Psoas muscle (tissue), 7 donors: ENCODE measurements at regions not wholly inside any gene's neighbourhood (a gene's known extent, or its start where the extent isn't known, plus 50 kb on each side); places are given as distances from the start of the nearest gene placed in this dataset.

ENCODE experiments used
- ATAC-seq, 4 donors: fragments of 200-7000 bp; cut with Tn5 transposase; one replicate each; pipeline ENCODE4 v1.9.1; 2020; ENCODE audit warnings: moderate library complexity in 3 of 4, mild to moderate bottlenecking in 2 of 4
- DNase-seq, 2 donors: peaks; one replicate each; pipeline ENCODE4 v3.0.0-alpha.2; 2020
- H3K27ac ChIP-seq: fragments of 200-600 bp; one replicate; pipeline ENCODE4 v1.8.0; 2022
- H3K27me3 ChIP-seq, 3 donors: fragments of 200-600 bp in 1 of 3; one replicate each; pipeline versions ENCODE4 v1.6.1 to v1.8.0; 2013 to 2022; ENCODE audit warnings: low read length in 2 of 3, mild to moderate bottlenecking in 2 of 3, moderate library complexity in 1 of 3; ENCODE audit not compliant: insufficient read depth in 3 of 3
- H3K36me3 ChIP-seq, 2 donors: fragments of 200-600 bp in 1 of 2; one replicate each; pipeline versions ENCODE4 v1.6.1 to v1.8.0; 2013 to 2022; ENCODE audit warnings: low read depth in 1 of 2, mild to moderate bottlenecking in 1 of 2, moderate library complexity in 1 of 2; ENCODE audit not compliant: insufficient read depth in 1 of 2
- H3K4me1 ChIP-seq: fragments of 200-600 bp; one replicate; pipeline ENCODE4 v1.8.0; 2022
- H3K4me3 ChIP-seq: fragments of 200-600 bp; one replicate; pipeline ENCODE4 v1.8.0; 2022; ENCODE audit warnings: mild to moderate bottlenecking
- H3K9me3 ChIP-seq: fragments of 200-600 bp; one replicate; pipeline ENCODE4 v1.8.0; 2022
- WGBS, 3 donors: extraction: QIAGEN DNeasy Blood & Tissue Kit; methylation state at CpG; one replicate each; pipeline versions ENCODE4 v1.1.6 to v1.1.7; 2013; 5-methylcytosine and 5-hydroxymethylcytosine counted together
- intact Hi-C, 2 donors: fragments of 100-400 bp; cut with DNase I; formaldehyde crosslinking; loops; one replicate each; pipeline versions ENCODE4 v1.11.0 to v1.14.2; 2022
- TF ChIP-seq, protein P1 (sequence below): fragments of 200-600 bp; IDR thresholded peaks from one replicate; pipeline ENCODE4 v1.8.0; 2022; ENCODE audit warnings: antibody characterized with exemption
- donor health status: healthy with polysubstance abuse.
- donor health status: DM: no; HTN: no; CAD: no; lungs with moderate emphysema.
- donor health status: Bipolar disorder and iron deficiency.
- donor health status: healthy.
- donor health status: DM: yes; HTN: yes; CAD: no.
- donor health status: DM: no; HTN: no; CAD: no.
- donor health status: DM: yes; HTN: yes; CAD: no.

DNA sequence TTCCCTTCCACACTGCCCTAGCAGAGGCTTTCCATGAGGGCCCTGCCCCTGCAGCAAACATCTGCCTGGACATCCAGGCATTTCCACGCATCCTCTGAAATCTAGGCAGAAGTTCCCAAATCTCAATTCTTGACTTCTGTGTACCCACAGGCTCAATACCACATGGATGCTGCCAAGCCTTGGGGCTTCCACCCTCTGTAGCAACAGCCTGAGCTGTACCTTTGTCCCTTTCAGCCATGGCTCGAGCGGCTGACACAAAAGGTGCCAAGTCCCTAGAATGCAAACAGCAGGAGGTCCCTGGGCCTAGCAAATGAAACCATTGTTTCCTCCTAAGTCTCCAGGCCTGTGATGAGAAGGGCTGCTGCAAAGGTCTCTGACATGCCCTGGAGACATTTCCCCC lies 744.5 kb upstream of the LINC00305 start:
- no peak for DNase-seq
- Histone ChIP-seq H3K4me1 (no peaks in the 10 kb centered on the region), H3K36me3 (no peaks in the 10 kb centered on the region), H3K9me3 (no peaks in the 10 kb centered on the region), H3K27me3 (no peaks in the 10 kb centered on the region), H3K27ac (no peak overlapping the region), H3K4me3 (no peak overlapping the region)
- TF ChIP-seq, protein P1, sequence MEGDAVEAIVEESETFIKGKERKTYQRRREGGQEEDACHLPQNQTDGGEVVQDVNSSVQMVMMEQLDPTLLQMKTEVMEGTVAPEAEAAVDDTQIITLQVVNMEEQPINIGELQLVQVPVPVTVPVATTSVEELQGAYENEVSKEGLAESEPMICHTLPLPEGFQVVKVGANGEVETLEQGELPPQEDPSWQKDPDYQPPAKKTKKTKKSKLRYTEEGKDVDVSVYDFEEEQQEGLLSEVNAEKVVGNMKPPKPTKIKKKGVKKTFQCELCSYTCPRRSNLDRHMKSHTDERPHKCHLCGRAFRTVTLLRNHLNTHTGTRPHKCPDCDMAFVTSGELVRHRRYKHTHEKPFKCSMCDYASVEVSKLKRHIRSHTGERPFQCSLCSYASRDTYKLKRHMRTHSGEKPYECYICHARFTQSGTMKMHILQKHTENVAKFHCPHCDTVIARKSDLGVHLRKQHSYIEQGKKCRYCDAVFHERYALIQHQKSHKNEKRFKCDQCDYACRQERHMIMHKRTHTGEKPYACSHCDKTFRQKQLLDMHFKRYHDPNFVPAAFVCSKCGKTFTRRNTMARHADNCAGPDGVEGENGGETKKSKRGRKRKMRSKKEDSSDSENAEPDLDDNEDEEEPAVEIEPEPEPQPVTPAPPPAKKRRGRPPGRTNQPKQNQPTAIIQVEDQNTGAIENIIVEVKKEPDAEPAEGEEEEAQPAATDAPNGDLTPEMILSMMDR: no peak
- intact Hi-C loops: no loop called here
- no peak for ATAC-seq
- WGBS, 3 donors: 89 to 95% (median 92%) methylated on average over 3 of the region's 3 CpGs

- TF ChIP-seq, protein P1: no peak
- intact Hi-C loops: no loop called here
- Histone ChIP-seq H3K4me3 (no peak overlapping the region), H3K27ac (no peak overlapping the region), H3K27me3 (no peaks in the 10 kb centered on the region), H3K36me3 (no peaks in the 10 kb centered on the region), H3K9me3 (no peaks in the 10 kb centered on the region), H3K4me1 (no peaks in the 10 kb centered on the region)
- ATAC-seq (no peak), DNase-seq (no peak)
- 84 to 88% (median 84%) methylated on average over 4 of the region's 4 CpGs for WGBS, 3 donors
Observed at GRCh38 chr18:64888956-64889355, 740.1 kb upstream of the LINC00305 start.

DNA sequence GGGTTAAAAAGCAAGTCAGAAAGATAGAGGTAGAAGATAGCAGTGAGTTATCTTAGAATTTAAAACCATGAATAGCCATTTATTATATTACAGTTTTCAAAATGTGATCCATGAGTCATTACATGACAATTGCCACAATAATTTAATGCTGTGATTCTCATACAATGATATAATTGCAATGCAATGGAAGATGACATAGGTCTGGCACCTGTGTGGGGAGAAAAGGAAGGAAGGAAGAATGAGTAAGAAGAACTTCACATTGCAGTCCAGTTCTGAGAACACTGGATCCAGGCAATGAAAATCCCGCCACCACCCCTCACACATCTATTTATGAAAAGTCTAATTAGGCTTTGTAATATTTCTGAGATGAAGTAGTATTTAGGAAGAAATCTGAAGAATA lies 738.1 kb upstream of the LINC00305 start:
- WGBS, 3 donors: 81 to 88% (median 81%) methylated on average over 1 of the region's 1 CpG

DNA sequence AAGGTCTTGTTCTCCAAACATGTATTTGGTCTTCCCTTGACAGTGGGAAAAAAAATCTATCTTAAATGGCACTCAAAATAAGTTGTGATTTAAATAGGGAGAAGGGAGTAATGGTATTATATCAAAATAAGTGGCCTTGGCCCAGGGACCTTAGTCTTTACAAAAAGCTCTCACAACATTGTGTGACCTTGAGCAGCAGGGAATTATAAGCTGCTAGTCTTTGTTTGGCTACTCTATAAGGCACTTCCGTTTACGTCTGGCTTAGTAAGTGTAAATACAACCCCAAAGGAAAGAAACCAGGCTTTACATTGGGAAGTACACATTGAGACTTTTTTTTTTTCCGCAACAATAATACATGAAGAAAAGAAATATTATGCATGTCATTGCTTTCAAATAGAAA lies 734.0 kb upstream of the LINC00305 start:
- Histone ChIP-seq H3K36me3 (no peaks in the 10 kb centered on the region), H3K27me3 (no peaks in the 10 kb centered on the region), H3K9me3 (no peaks in the 10 kb centered on the region), H3K4me1 (no peaks in the 10 kb centered on the region), H3K27ac (no peak overlapping the region), H3K4me3 (no peak overlapping the region)
- intact Hi-C loops: no loop called here
- DNase-seq (no peak), ATAC-seq (no peak)
- TF ChIP-seq, protein P1: no peak
- WGBS, 3 donors: 53 to 64% (median 62%) methylated on average over 3 of the region's 3 CpGs

More for the DNA sequence above, 738.1 kb upstream of the LINC00305 start:
- H3K27ac ChIP-seq: no peak overlapping the region
- DNase-seq (no peak), ATAC-seq (no peak)
- no peaks in the 10 kb centered on the region for H3K9me3 ChIP-seq
- no peaks in the 10 kb centered on the region for H3K27me3 ChIP-seq
- no peak overlapping the region for H3K4me3 ChIP-seq
- H3K36me3 ChIP-seq: no peaks in the 10 kb centered on the region
- TF ChIP-seq, protein P1: no peak
- H3K4me1 ChIP-seq: no peaks in the 10 kb centered on the region
- intact Hi-C loops: no loop called here

DNA sequence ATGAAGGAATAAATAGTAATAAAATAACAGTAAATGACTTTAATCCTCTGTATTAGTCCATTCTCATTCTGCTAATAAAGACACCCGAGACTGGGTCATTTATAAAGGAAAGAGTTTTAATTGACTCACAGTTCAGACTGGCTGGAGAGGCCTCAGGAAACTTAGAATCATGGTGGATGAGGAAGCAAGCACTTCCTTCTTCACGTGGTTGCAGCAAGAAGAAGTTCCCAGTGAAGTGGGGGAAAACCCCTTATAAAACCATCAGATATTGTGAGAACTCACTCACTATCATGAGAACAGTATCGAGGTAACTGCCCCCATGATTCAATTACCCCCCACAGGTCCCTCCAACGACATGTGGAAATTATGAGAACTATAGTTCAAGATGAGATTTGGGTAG lies 727.9 kb upstream of the LINC00305 start:
- no peaks in the 10 kb centered on the region for H3K9me3 ChIP-seq
- DNase-seq (no peak), ATAC-seq (no peak)
- TF ChIP-seq, protein P1: no peak
- no peaks in the 10 kb centered on the region for H3K36me3 ChIP-seq
- no peaks in the 10 kb centered on the region for H3K4me1 ChIP-seq
- intact Hi-C loops: no loop called here
- H3K27ac ChIP-seq: no peak overlapping the region
- H3K4me3 ChIP-seq: no peak overlapping the region
- 67 to 73% (median 70%) methylated on average over 4 of the region's 4 CpGs for whole genome bisulfite sequencing, 3 donors
- H3K27me3 ChIP-seq: no peaks in the 10 kb centered on the region
